ENCODE measurements at regions not wholly inside any gene's neighbourhood (a gene's known extent, or its start where the extent isn't known, plus 50 kb on each side); places are given as distances from the start of the nearest gene placed in this dataset.

DNA sequence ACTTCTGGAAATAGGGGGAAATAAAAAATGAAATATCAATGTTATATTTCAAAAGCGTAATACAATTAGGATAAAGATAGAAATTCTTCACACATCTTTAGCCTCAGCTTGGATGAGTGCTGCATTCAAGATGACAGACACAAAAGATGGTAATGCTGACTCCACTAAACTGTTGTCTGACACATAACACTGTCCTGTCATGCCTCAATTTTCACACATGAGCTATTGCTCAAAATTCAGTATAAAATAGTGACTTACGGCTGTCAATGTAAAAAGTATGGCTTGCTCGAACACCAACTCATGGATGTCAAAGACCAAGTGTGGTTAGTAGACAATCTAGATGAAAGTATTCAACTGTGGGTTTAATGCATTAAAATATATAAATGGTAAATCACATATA is 94.5 kb downstream of the KLF12 start:
- TF ChIP-seq YY1 (IDR thresholded peaks at IDR 0.05; ENCODE audit: insufficient read depth, insufficient read length) = no peak
- TF ChIP-seq ZNF274 (IDR thresholded peaks at IDR 0.05; ENCODE audit: low read depth, low read length) = no peak
